ENCODE measurements at regions not wholly inside any gene's neighbourhood (a gene's known extent, or its start where the extent isn't known, plus 50 kb on each side); places are given as distances from the start of the nearest gene placed in this dataset.

GRCh38 chr10:107496594-107496993 is 332.1 kb upstream of the SORCS1 start:
- ChIA-PET CTCF (no interaction called here), POLR2A (no interaction called here)
- no peak for DNase-seq (ENCODE audit: low read depth, low spot score)
- TF ChIP-seq, protein P1, sequence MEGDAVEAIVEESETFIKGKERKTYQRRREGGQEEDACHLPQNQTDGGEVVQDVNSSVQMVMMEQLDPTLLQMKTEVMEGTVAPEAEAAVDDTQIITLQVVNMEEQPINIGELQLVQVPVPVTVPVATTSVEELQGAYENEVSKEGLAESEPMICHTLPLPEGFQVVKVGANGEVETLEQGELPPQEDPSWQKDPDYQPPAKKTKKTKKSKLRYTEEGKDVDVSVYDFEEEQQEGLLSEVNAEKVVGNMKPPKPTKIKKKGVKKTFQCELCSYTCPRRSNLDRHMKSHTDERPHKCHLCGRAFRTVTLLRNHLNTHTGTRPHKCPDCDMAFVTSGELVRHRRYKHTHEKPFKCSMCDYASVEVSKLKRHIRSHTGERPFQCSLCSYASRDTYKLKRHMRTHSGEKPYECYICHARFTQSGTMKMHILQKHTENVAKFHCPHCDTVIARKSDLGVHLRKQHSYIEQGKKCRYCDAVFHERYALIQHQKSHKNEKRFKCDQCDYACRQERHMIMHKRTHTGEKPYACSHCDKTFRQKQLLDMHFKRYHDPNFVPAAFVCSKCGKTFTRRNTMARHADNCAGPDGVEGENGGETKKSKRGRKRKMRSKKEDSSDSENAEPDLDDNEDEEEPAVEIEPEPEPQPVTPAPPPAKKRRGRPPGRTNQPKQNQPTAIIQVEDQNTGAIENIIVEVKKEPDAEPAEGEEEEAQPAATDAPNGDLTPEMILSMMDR (IDR thresholded peaks at IDR 0.05; ENCODE audit: insufficient read depth, low read length, missing control alignments) = no peak
- no peak overlapping the region for H3K4me3 ChIP-seq (ENCODE audit: low read depth, low read length)

DNA sequence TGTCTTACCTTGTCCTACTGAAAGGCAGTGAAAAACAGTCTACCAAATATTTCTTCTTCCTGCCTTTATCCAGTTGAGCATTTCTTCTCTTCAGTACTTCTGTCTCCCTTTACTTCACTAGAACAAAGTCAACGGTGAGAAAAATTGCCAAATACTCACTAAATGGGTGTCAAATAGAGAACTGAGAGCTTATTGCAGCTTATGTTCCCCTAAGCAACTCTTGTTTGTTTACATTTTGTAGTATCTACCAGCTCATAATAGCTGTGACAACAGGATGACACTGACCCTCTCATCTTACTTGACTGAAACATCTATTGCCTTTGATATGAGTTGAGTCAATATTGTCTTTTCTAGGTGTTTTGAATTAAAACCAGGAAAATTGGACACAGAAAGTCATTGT is 327.9 kb upstream of the SORCS1 start:
- TF ChIP-seq, protein P1 (IDR thresholded peaks at IDR 0.05; ENCODE audit: insufficient read depth, low read length, missing control alignments) = no peak
- DNase-seq (ENCODE audit: low read depth, low spot score) = no peak
- POLR2A ChIA-PET = no interaction called here
- CTCF ChIA-PET = no interaction called here
- H3K4me3 ChIP-seq (ENCODE audit: low read depth, low read length) = no peak overlapping the region

- DNase-seq (ENCODE audit: low read depth, low spot score) = no peak
- POLR2A ChIA-PET = no interaction called here
- H3K4me3 ChIP-seq (ENCODE audit: low read depth, low read length) = no peak overlapping the region
- TF ChIP-seq, protein P1 (IDR thresholded peaks at IDR 0.05; ENCODE audit: insufficient read depth, low read length, missing control alignments) = no peak
- CTCF ChIA-PET = no interaction called here
Measured at GRCh38 chr10:107490389-107490788, 325.9 kb upstream of the SORCS1 start.

DNA sequence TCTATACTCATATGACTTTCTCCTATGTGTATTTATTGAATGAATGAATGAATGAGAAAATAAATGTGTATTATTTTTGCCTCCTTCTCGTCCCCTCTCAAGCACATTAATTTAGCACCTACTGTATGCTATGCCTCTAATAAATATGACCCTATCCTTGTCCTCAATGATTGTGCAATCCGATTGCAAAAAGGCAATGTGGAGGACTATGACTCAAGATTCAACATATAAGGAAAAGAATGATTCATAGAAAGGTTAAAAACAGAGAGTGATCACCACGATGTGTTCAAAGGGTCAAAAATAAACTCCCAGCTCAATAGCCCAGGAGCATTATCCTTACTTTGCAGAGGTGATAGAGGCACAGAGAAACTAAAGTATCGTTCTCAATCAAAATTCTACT is 322.8 kb upstream of the SORCS1 start:
- DNase-seq (ENCODE audit: low read depth, low spot score) = no peak
- CTCF ChIA-PET = no interaction called here

DNA sequence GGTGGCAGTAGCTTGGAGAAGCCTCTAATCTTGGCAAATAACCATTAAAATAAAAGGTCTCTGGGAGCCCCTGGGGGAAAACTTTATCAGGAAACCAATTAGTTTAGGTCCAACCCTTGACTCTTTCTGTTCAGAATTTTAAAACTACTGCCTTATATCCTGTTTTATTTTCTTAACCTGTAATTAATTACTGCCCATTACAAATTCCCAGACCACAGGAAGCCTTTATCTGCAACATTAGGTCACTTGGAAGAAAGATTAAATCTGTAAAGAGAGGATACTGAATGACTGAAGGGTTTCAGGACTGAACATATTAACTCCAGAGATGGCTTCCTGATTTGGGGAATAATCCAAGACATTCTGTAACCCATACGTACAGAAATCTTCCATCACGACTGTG is 320.5 kb upstream of the SORCS1 start:
- no peak for DNase-seq (ENCODE audit: low read depth, low spot score)
- TF ChIP-seq, protein P1 (IDR thresholded peaks at IDR 0.05; ENCODE audit: insufficient read depth, low read length, missing control alignments) = no peak
- ChIA-PET CTCF (no interaction called here), POLR2A (no interaction called here)
- H3K4me3 ChIP-seq (ENCODE audit: low read depth, low read length) = no peak overlapping the region

More for the DNA sequence above, 322.8 kb upstream of the SORCS1 start:
- TF ChIP-seq, protein P1 (IDR thresholded peaks at IDR 0.05; ENCODE audit: insufficient read depth, low read length, missing control alignments) = no peak
- no peak overlapping the region for H3K4me3 ChIP-seq (ENCODE audit: low read depth, low read length)
- POLR2A ChIA-PET = no interaction called here

GRCh38 chr10:107481881-107482280 is 317.4 kb upstream of the SORCS1 start:
- DNase-seq (ENCODE audit: low read depth, low spot score) = no peak
- CTCF ChIA-PET = no interaction called here
- TF ChIP-seq, protein P1 (IDR thresholded peaks at IDR 0.05; ENCODE audit: insufficient read depth, low read length, missing control alignments) = no peak
- POLR2A ChIA-PET = interaction anchor here (0.6 kb wide), 1 partner anchor 384 kb away, joined by 3 read pairs; no protein-coding TSS in a partner anchor
- H3K4me3 ChIP-seq (ENCODE audit: low read depth, low read length) = no peak overlapping the region

Measured in AG04449 (cell line).